DOHH2 (cell line): ENCODE measurements at regions not wholly inside any gene's neighbourhood (a gene's known extent, or its start where the extent isn't known, plus 50 kb on each side); places are given as distances from the start of the nearest gene placed in this dataset.

Experiments used
- H3F3A ChIP-seq: fragments of 200-600 bp; sonication (generic), shearing (Covaris generic); 2 replicates; pipeline ENCODE4 v1.6.0; 2016; ENCODE audit warnings: antibody characterized with exemption, mild to moderate bottlenecking; ENCODE audit not compliant: control insufficient read depth, insufficient read depth
- H3K27ac ChIP-seq: fragments of 200-600 bp; sonication (generic); 2 replicates; pipeline ENCODE4 v1.5.1; 2014; ENCODE audit warnings: low read depth, mild to moderate bottlenecking, low read length, moderate library complexity
- H3K27me3 ChIP-seq: fragments of 200-600 bp; sonication (generic); 2 replicates; pipeline ENCODE4 v1.6.1; 2014; ENCODE audit warnings: mild to moderate bottlenecking, low read length, mixed read lengths; ENCODE audit not compliant: control insufficient read depth
- H3K36me3 ChIP-seq: fragments of 200-600 bp; sonication (generic); 2 replicates; pipeline ENCODE4 v1.6.1; 2014; ENCODE audit warnings: mild to moderate bottlenecking, low read length, moderate library complexity, mixed read lengths; ENCODE audit not compliant: control insufficient read depth
- H3K4me1 ChIP-seq: fragments of 200-600 bp; sonication (generic); 2 replicates; pipeline ENCODE4 v1.6.1; 2014; ENCODE audit warnings: mild to moderate bottlenecking, low read length, mixed read lengths; ENCODE audit not compliant: control insufficient read depth
- H3K4me2 ChIP-seq: fragments of 200-600 bp; sonication (generic); 2 replicates; pipeline ENCODE4 v1.6.0; 2014; ENCODE audit warnings: mild to moderate bottlenecking, low read length, moderate library complexity
- H3K4me3 ChIP-seq: fragments of 200-600 bp; sonication (generic); 2 replicates; pipeline ENCODE4 v1.5.1; 2014; ENCODE audit warnings: mild to moderate bottlenecking, low read length, mixed read lengths
- H3K79me2 ChIP-seq: fragments of 200-600 bp; sonication (generic); 2 replicates; pipeline ENCODE4 v1.6.1; 2014; ENCODE audit warnings: mild to moderate bottlenecking, low read length, mixed read lengths; ENCODE audit not compliant: control insufficient read depth
- H3K9me2 ChIP-seq: fragments of 200-600 bp; sonication (generic); replicated peaks from 2 replicates; pipeline ENCODE4 v1.6.1; 2014; ENCODE audit warnings: mild to moderate bottlenecking, low read length, mixed read lengths; ENCODE audit not compliant: control insufficient read depth
- H3K9me3 ChIP-seq: fragments of 200-600 bp; sonication (generic); 2 replicates; pipeline ENCODE4 v1.6.1; 2014; ENCODE audit warnings: antibody characterized with exemption, low read length, mixed read lengths; ENCODE audit not compliant: control insufficient read depth, insufficient read depth
- H4K20me1 ChIP-seq: fragments of 200-600 bp; sonication (generic); 2 replicates; pipeline ENCODE4 v1.6.0; 2014; ENCODE audit warnings: low read depth, mild to moderate bottlenecking, antibody characterized with exemption, low read length, moderate library complexity; ENCODE audit not compliant: control insufficient read depth, insufficient read depth
- CTCF ChIP-seq: fragments of 200-600 bp; sonication (generic); IDR thresholded peaks from one replicate; pipeline ENCODE4 v1.5.1; 2014; ENCODE audit warnings: antibody characterized with exemption, mild to moderate bottlenecking, low read depth, low read length; ENCODE audit not compliant: poor library complexity, severe bottlenecking
- EZH2phosphoT487 ChIP-seq: fragments of 200-600 bp; sonication (generic); IDR thresholded peaks from 2 replicates; pipeline ENCODE4 v1.6.1; 2017; ENCODE audit warnings: borderline replicate concordance, mild to moderate bottlenecking, antibody characterized with exemption, low read length, moderate library complexity, mixed read lengths

- H3K9me2 ChIP-seq: no peaks in the 10 kb centered on the region
- H3K9me3 ChIP-seq: no peaks in the 10 kb centered on the region
- no peak overlapping the region for H3K27ac ChIP-seq
- H3K4me2 ChIP-seq: no peak overlapping the region
- no peaks in the 10 kb centered on the region for H3F3A ChIP-seq
- H3K79me2 ChIP-seq: peaks cover 100% of the 10 kb centered on the region
- peaks cover 15% of the 10 kb centered on the region; the same call in 1 of the 2 replicates for H4K20me1 ChIP-seq
- no peaks in the 10 kb centered on the region for H3K27me3 ChIP-seq
- H3K4me3 ChIP-seq: no peak overlapping the region
- no peak for TF ChIP-seq EZH2phosphoT487
- TF ChIP-seq CTCF: no peak
- peaks cover 11% of the 10 kb centered on the region for H3K4me1 ChIP-seq
- H3K36me3 ChIP-seq: peaks cover 37% of the 10 kb centered on the region
Measured at GRCh38 chr9:110081395-110081794, 126.6 kb downstream of the C9orf152 start.

DNA sequence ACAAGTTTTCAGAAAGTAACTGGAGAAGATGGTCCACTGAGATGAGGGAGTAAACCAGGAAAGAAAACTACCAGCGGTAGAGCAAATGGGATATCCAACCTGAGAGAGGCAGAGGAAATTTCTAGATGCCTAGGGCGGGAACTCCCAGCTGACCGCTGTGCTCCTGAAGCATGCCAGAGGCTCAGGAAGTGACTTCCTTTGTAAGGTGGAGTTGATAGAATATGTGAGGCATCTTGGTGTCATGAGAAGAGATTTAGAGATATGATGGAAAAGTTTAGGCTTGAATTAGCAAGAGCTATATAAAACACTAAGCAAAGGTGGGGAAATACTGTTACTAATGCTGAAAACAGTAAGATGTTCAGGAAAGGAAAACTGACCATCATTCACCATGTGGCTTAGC lies 124.1 kb downstream of the C9orf152 start:
- H3K4me3 ChIP-seq: no peak overlapping the region
- H3K27me3 ChIP-seq: no peaks in the 10 kb centered on the region
- peaks cover 100% of the 10 kb centered on the region for H3K79me2 ChIP-seq
- peaks cover 45% of the 10 kb centered on the region for H3K36me3 ChIP-seq
- no peak overlapping the region for H3K4me2 ChIP-seq
- no peaks in the 10 kb centered on the region for H3K9me3 ChIP-seq
- no peak for TF ChIP-seq CTCF
- TF ChIP-seq EZH2phosphoT487: no peak
- H3F3A ChIP-seq: no peaks in the 10 kb centered on the region
- peaks cover 19% of the 10 kb centered on the region for H3K4me1 ChIP-seq
- H3K9me2 ChIP-seq: no peaks in the 10 kb centered on the region
- peaks cover 11% of the 10 kb centered on the region; the same call in 1 of the 2 replicates for H4K20me1 ChIP-seq
- no peak overlapping the region for H3K27ac ChIP-seq

DNA sequence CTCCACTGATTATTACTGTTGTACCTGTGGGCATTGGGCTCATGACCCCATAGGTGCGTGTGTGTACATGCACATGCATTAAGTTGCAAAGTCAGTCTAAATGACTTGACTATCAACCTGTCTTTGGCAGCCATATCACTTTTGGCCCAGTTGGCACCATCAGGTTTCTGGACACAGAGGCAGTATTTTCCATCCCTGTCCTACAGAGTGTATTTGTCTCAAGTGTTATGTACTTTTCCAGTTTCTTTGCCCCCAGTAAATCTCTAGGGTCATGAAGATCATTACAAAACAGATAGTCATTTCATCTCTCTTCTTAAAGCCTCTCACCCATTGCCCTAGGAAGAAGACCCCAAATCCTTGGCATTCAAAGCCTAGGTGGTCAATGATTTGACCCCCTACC lies 121.4 kb downstream of the C9orf152 start:
- TF ChIP-seq CTCF (no peak), EZH2phosphoT487 (no peak)
- H3F3A ChIP-seq: no peaks in the 10 kb centered on the region
- no peaks in the 10 kb centered on the region for H3K9me2 ChIP-seq
- peaks cover 30% of the 10 kb centered on the region for H3K4me1 ChIP-seq
- no peaks in the 10 kb centered on the region for H3K27me3 ChIP-seq
- no peaks in the 10 kb centered on the region; the same call in 1 of the 2 replicates for H4K20me1 ChIP-seq
- no peaks in the 10 kb centered on the region for H3K9me3 ChIP-seq
- no peak overlapping the region for H3K4me2 ChIP-seq
- H3K36me3 ChIP-seq: peaks cover 46% of the 10 kb centered on the region
- H3K79me2 ChIP-seq: peaks cover 99% of the 10 kb centered on the region
- H3K27ac ChIP-seq: no peak overlapping the region
- H3K4me3 ChIP-seq: no peak overlapping the region

DNA sequence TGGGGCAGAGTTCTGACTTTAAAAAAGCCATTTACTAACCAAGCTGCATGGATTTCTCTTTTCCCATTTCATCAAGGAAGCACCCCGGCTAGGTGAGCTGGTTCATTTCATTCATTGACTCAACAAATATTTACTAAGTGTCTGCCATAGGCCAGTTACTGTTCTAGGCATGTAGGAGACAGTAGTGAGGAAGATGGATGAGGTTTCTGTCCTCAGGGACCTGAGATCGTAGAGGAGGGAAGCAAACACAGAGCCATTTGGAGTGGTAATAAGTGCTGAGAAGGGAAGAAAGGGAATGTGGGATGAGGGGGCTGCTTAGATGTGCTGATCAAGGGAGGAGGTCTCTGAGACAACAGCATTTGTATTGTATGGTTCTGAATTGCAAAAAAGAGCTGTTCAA lies 120.4 kb downstream of the C9orf152 start:
- H3K79me2 ChIP-seq: peaks cover 99% of the 10 kb centered on the region
- no peaks in the 10 kb centered on the region for H3K9me3 ChIP-seq
- H3K4me1 ChIP-seq: peaks cover 30% of the 10 kb centered on the region
- H3K36me3 ChIP-seq: peaks cover 51% of the 10 kb centered on the region
- H3K27ac ChIP-seq: no peak overlapping the region
- no peak overlapping the region for H3K4me2 ChIP-seq
- no peaks in the 10 kb centered on the region for H3F3A ChIP-seq
- peaks cover under 1% of the 10 kb centered on the region; the same call in 1 of the 2 replicates for H4K20me1 ChIP-seq
- no peaks in the 10 kb centered on the region for H3K27me3 ChIP-seq
- no peak for TF ChIP-seq EZH2phosphoT487
- TF ChIP-seq CTCF: no peak
- H3K4me3 ChIP-seq: no peak overlapping the region
- no peaks in the 10 kb centered on the region for H3K9me2 ChIP-seq
